ENCODE measurements at regions not wholly inside any gene's neighbourhood (a gene's known extent, or its start where the extent isn't known, plus 50 kb on each side); places are given as distances from the start of the nearest gene placed in this dataset.

DNA sequence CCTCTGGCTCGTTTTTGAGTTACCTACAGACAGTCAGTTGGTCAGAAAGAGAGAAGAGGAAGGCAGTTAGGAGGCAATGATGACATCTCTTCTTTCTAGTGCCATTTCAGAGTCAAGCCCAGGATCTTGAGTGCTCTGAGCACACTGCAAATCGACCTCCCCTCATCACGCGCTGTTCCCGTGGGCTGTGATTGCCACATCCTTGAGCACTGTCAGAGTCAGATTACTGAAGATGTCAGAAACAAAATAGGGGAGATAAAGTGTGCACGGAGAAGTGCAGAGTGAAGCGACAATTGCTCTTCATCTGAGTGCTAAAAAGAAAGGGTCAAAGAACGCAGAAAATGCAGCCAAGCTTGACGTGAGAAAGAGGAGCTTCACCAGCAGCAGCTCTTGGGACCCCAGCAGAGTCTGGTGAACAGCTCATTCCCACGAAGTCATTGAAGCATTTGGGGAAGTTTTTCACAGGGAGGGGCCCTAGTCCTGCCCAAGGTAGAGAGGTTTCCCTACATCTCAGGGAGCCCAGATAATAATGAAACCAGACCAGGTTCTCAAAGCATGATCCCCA lies 661.7 kb upstream of the AUTS2 start:
- no peaks in the 10 kb centered on the region for H3K27me3 ChIP-seq (ENCODE audit: insufficient read depth, low read length)
- Mint-ChIP-seq H3K4me3 (ENCODE audit: unreplicated experiment) (no peak overlapping the region), H3K27me3 (ENCODE audit: low read depth, unreplicated experiment) (no peaks in the 10 kb centered on the region), H3K4me1 (ENCODE audit: low read depth, unreplicated experiment) (no peaks in the 10 kb centered on the region), H3K36me3 (ENCODE audit: low read depth, unreplicated experiment) (no peaks in the 10 kb centered on the region), H3K27ac (ENCODE audit: unreplicated experiment) (no peak overlapping the region), H3K9me3 (ENCODE audit: unreplicated experiment) (peaks cover 14% of the 10 kb centered on the region)
- DNase-seq (ENCODE audit: low read depth) (no peak), FAIRE-seq (no peak)
- no peaks in the 10 kb centered on the region for H3K4me1 ChIP-seq (ENCODE audit: insufficient read depth, low read length)
- H3K79me2 ChIP-seq (ENCODE audit: insufficient read depth, low read length): no peaks in the 10 kb centered on the region
- H3K4me3 ChIP-seq (ENCODE audit: insufficient read depth, low read depth, low read length): no peak overlapping the region
- H2AFZ ChIP-seq (ENCODE audit: low read depth, low read length): no peak overlapping the region
- no peak overlapping the region for H3K9ac ChIP-seq (ENCODE audit: low read length)
- H3K9me3 ChIP-seq (ENCODE audit: insufficient read depth, low read depth, low read length): peaks cover 6% of the 10 kb centered on the region
- no peaks in the 10 kb centered on the region for H4K20me1 ChIP-seq (ENCODE audit: insufficient read depth, low read length)
- TF ChIP-seq EZH2 (IDR thresholded peaks at IDR 0.05; ENCODE audit: insufficient read depth, low read length) (no peak), CTCF (IDR thresholded peaks at IDR 0.05; ENCODE audit: insufficient read depth, low read depth, low read length) (no peak)
- no peak overlapping the region for H3K27ac ChIP-seq (ENCODE audit: low read depth, low read length)
- H3K36me3 ChIP-seq (ENCODE audit: insufficient read depth, low read length): no peaks in the 10 kb centered on the region
- H3K4me2 ChIP-seq (ENCODE audit: low read length): no peak overlapping the region

- Histone ChIP-seq H3K4me3 (ENCODE audit: insufficient read depth, low read depth, low read length) (no peak overlapping the region), H3K36me3 (ENCODE audit: insufficient read depth, low read length) (no peaks in the 10 kb centered on the region), H3K4me2 (ENCODE audit: low read length) (no peak overlapping the region), H2AFZ (ENCODE audit: low read depth, low read length) (no peak overlapping the region), H3K9ac (ENCODE audit: low read length) (no peak overlapping the region), H3K79me2 (ENCODE audit: insufficient read depth, low read length) (no peaks in the 10 kb centered on the region), H3K9me3 (ENCODE audit: insufficient read depth, low read depth, low read length) (peaks cover 6% of the 10 kb centered on the region), H3K4me1 (ENCODE audit: insufficient read depth, low read length) (no peaks in the 10 kb centered on the region), H4K20me1 (ENCODE audit: insufficient read depth, low read length) (no peaks in the 10 kb centered on the region), H3K27ac (ENCODE audit: low read depth, low read length) (no peak overlapping the region), H3K27me3 (ENCODE audit: insufficient read depth, low read length) (no peaks in the 10 kb centered on the region)
- Mint-ChIP-seq H3K27me3 (ENCODE audit: low read depth, unreplicated experiment) (no peaks in the 10 kb centered on the region), H3K36me3 (ENCODE audit: low read depth, unreplicated experiment) (no peaks in the 10 kb centered on the region), H3K9me3 (ENCODE audit: unreplicated experiment) (peaks cover 13% of the 10 kb centered on the region), H3K4me3 (ENCODE audit: unreplicated experiment) (no peak overlapping the region), H3K27ac (ENCODE audit: unreplicated experiment) (no peak overlapping the region), H3K4me1 (ENCODE audit: low read depth, unreplicated experiment) (no peaks in the 10 kb centered on the region)
- TF ChIP-seq CTCF (IDR thresholded peaks at IDR 0.05; ENCODE audit: insufficient read depth, low read depth, low read length) (no peak), EZH2 (IDR thresholded peaks at IDR 0.05; ENCODE audit: insufficient read depth, low read length) (no peak)
- FAIRE-seq (no peak), DNase-seq (ENCODE audit: low read depth) (no peak)
Measured at GRCh38 chr7:68938151-68938550, 660.1 kb upstream of the AUTS2 start.

- TF ChIP-seq EZH2 (IDR thresholded peaks at IDR 0.05; ENCODE audit: insufficient read depth, low read length) (no peak), CTCF (IDR thresholded peaks at IDR 0.05; ENCODE audit: insufficient read depth, low read depth, low read length) (no peak)
- no peak overlapping the region for H3K4me3 ChIP-seq (ENCODE audit: insufficient read depth, low read depth, low read length)
- H3K4me2 ChIP-seq (ENCODE audit: low read length): no peak overlapping the region
- no peaks in the 10 kb centered on the region for H3K79me2 ChIP-seq (ENCODE audit: insufficient read depth, low read length)
- H3K9ac ChIP-seq (ENCODE audit: low read length): no peak overlapping the region
- Mint-ChIP-seq H3K36me3 (ENCODE audit: low read depth, unreplicated experiment) (no peaks in the 10 kb centered on the region), H3K27ac (ENCODE audit: unreplicated experiment) (no peak overlapping the region), H3K9me3 (ENCODE audit: unreplicated experiment) (peaks cover 13% of the 10 kb centered on the region), H3K27me3 (ENCODE audit: low read depth, unreplicated experiment) (no peaks in the 10 kb centered on the region), H3K4me3 (ENCODE audit: unreplicated experiment) (no peak overlapping the region), H3K4me1 (ENCODE audit: low read depth, unreplicated experiment) (no peaks in the 10 kb centered on the region)
- FAIRE-seq: no peak
- no peak overlapping the region for H2AFZ ChIP-seq (ENCODE audit: low read depth, low read length)
- no peak overlapping the region for H3K27ac ChIP-seq (ENCODE audit: low read depth, low read length)
- no peaks in the 10 kb centered on the region for H3K27me3 ChIP-seq (ENCODE audit: insufficient read depth, low read length)
- H3K9me3 ChIP-seq (ENCODE audit: insufficient read depth, low read depth, low read length): peaks cover 6% of the 10 kb centered on the region
- H4K20me1 ChIP-seq (ENCODE audit: insufficient read depth, low read length): no peaks in the 10 kb centered on the region
- no peaks in the 10 kb centered on the region for H3K4me1 ChIP-seq (ENCODE audit: insufficient read depth, low read length)
- H3K36me3 ChIP-seq (ENCODE audit: insufficient read depth, low read length): no peaks in the 10 kb centered on the region
- no peak for DNase-seq (ENCODE audit: low read depth)
Measured at GRCh38 chr7:68943786-68944185, 654.5 kb upstream of the AUTS2 start.

Data from astrocyte (in vitro differentiated cells and primary cell).